Retinal pigment epithelial cell (primary cell): ENCODE measurements at regions not wholly inside any gene's neighbourhood (a gene's known extent, or its start where the extent isn't known, plus 50 kb on each side); places are given as distances from the start of the nearest gene placed in this dataset.
"Not testable (repeated sequence)": the region's sequence is repeated elsewhere in the genome, so short reads cannot be mapped to it uniquely, and the experiment has no call there.

Source experiments
- DNase-seq: peaks from one replicate; pipeline ENCODE4 v3.0.0-alpha.2; 2010; ENCODE audit warnings: low read depth
- H3K4me3 ChIP-seq: 2 replicates; pipeline ENCODE4 v1.5.1; 2011; ENCODE audit warnings: mild to moderate bottlenecking, low read length, control low read depth, moderate library complexity
- TF ChIP-seq, protein P1 (sequence below): conservative IDR thresholded peaks from 2 replicates; pipeline ENCODE4 v1.5.1; 2011; ENCODE audit warnings: low read depth, low read length, control low read depth, inconsistent platforms

DNA sequence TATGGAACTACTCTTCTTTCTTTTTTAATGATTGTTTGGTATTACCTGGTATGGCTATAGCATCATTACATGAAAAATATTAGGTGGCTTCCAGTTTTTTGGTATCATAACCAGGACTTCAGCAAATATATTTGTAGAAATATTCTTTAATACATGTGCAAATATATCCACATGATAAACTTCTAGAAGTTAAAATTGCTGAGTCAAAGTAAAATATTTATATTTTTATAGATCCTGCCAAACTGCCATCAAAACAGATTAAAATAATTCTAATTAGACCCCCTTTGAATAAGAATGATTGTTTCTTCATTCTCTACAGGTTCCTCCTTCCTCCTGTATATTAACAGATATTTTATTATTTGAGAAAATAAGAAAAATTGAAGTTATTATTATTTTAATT is 708.5 kb upstream of the INTU start:
- no peak overlapping the region for H3K4me3 ChIP-seq
- no peak for DNase-seq

DNA sequence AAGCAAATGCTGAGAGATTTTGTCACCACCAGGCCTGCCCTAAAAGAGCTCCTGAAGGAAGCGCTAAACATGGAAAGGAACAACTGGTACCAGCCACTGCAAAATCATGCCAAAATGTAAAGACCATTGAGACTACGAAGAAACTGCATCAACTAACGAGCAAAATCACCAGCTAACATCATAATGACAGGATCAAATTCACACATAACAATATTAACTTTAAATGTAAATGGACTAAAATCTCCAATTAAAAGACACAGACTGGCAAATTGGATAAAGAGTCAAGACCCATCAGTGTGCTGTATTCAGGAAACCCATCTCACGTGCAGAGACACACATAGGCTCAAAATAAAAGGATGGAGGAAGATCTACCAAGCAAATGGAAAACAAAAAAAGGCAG is 702.7 kb upstream of the INTU start:
- DNase-seq, H3K4me3 ChIP-seq: not testable (repeated sequence)

More for the DNA sequence above, 708.5 kb upstream of the INTU start:
- TF ChIP-seq, protein P1, sequence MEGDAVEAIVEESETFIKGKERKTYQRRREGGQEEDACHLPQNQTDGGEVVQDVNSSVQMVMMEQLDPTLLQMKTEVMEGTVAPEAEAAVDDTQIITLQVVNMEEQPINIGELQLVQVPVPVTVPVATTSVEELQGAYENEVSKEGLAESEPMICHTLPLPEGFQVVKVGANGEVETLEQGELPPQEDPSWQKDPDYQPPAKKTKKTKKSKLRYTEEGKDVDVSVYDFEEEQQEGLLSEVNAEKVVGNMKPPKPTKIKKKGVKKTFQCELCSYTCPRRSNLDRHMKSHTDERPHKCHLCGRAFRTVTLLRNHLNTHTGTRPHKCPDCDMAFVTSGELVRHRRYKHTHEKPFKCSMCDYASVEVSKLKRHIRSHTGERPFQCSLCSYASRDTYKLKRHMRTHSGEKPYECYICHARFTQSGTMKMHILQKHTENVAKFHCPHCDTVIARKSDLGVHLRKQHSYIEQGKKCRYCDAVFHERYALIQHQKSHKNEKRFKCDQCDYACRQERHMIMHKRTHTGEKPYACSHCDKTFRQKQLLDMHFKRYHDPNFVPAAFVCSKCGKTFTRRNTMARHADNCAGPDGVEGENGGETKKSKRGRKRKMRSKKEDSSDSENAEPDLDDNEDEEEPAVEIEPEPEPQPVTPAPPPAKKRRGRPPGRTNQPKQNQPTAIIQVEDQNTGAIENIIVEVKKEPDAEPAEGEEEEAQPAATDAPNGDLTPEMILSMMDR: no peak

GRCh38 chr4:126935801-126936200 is 697.0 kb upstream of the INTU start:
- H3K4me3 ChIP-seq: no peak overlapping the region
- TF ChIP-seq, protein P1: no peak
- DNase-seq: no peak

DNA sequence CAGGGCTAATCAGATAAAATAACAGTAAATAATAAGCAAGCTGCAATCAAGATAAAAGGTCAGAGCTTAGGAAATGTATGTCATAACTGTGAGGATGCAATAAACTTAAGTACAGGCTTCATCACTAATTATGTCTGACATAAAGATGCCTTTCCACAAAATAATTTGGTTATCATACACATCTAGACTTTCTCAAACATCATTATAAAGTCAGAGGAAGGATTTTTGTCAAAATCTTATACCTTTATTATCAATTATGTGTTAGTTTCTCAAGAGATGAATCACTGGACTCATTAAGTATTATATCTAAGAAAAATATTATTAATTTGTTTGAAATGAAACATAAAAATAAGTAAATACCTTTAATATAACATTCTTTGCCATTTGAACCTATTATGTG is 695.4 kb upstream of the INTU start:
- no peak for DNase-seq
- no peak overlapping the region for H3K4me3 ChIP-seq
- TF ChIP-seq, protein P1: no peak

- TF ChIP-seq, protein P1: no peak
- no peak for DNase-seq
- H3K4me3 ChIP-seq: no peak overlapping the region
Measured at GRCh38 chr4:126937846-126938422, 694.8 kb upstream of the INTU start.

DNA sequence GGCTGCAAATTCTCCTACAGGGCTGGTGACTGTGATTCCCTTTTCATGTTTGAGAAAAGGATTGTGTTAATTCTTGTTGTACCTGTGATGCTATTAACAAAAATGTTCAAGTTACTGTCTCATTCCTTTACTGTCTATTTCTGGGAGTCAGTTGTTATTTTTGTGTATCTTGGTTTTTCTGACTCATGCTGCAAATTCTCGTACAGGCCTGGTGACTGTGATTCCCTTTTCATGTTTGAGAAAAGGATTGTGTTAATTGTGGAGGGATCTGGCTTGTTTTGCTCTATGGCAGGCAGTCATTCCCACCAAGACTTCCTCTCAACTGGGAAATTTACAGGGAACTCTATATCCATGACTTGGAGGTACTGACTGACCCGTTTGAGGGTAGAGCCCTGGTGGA is 693.4 kb upstream of the INTU start:
- H3K4me3 ChIP-seq: no peak overlapping the region
- TF ChIP-seq, protein P1: no peak
- DNase-seq: no peak

- DNase-seq: no peak
- TF ChIP-seq, protein P1: no peak
- no peak overlapping the region for H3K4me3 ChIP-seq
Measured at GRCh38 chr4:126947536-126947935, 685.2 kb upstream of the INTU start.
